HEK293 (cell line): ENCODE measurements at regions not wholly inside any gene's neighbourhood (a gene's known extent, or its start where the extent isn't known, plus 50 kb on each side); places are given as distances from the start of the nearest gene placed in this dataset.

Experiments
- CTCF ChIA-PET: fragments of 350-600 bp; formaldehyde crosslinking; extraction: SDS; loops from one replicate; lab custom pipeline; 2021; ENCODE audit warnings: antibody characterized with exemption; lab: Yijun Ruan, JAX
- POLR2A ChIA-PET: fragments of 300-600 bp; formaldehyde crosslinking; extraction: SDS; loops from one replicate; lab custom pipeline; 2020; ENCODE audit warnings: antibody characterized with exemption, inconsistent platforms; lab: Yijun Ruan, JAX
- H3K27ac ChIP-seq: fragments of 200-500 bp; sonication (Bioruptor generic); 2 replicates; pipeline ENCODE4 v1.5.1; 2014; ENCODE audit warnings: low read depth, low read length, control low read depth, inconsistent platforms; ENCODE audit errors: extremely low read depth
- H3K36me3 ChIP-seq, 2 experiments: fragments of 200-500 bp in 1 of 2; sonication (Bioruptor generic) in 1 of 2; 1 replicate in 1 of 2; 2 replicates in 1 of 2; pipeline ENCODE4 v1.5.1; 2014 to 2017; ENCODE audit warnings: inconsistent platforms in 2 of 2, low read length in 2 of 2; ENCODE audit not compliant: control insufficient read depth in 2 of 2, insufficient read depth in 1 of 2
- H3K4me1 ChIP-seq: fragments of 200-500 bp; sonication (Bioruptor generic); 2 replicates; pipeline ENCODE4 v1.5.1; 2014; ENCODE audit warnings: mild to moderate bottlenecking, low read length, inconsistent platforms; ENCODE audit not compliant: control insufficient read depth, insufficient read depth
- H3K4me3 ChIP-seq: 2 replicates; pipeline ENCODE4 v1.5.1; 2011; ENCODE audit warnings: low read depth, mild to moderate bottlenecking, control low read depth, low read length, moderate library complexity
- H3K9me3 ChIP-seq: fragments of 200-500 bp; sonication (Bioruptor generic); 2 replicates; pipeline ENCODE4 v1.5.1; 2014; ENCODE audit warnings: low read depth, low read length, inconsistent platforms; ENCODE audit not compliant: control insufficient read depth, insufficient read depth
- FEZF1 ChIP-seq: fragments of 450-650 bp; formaldehyde crosslinking; IDR thresholded peaks from 2 replicates; pipeline ENCODE4 v1.5.1; 2016; ENCODE audit warnings: missing biosample characterization, missing genetic modification characterization
- HOXC10 ChIP-seq: sonication (generic); formaldehyde crosslinking; IDR thresholded peaks from 2 replicates; pipeline ENCODE4 v1.8.1; 2023; ENCODE audit warnings: mild to moderate bottlenecking, missing genetic modification reagents
- PRDM6 ChIP-seq: fragments of 450-650 bp; formaldehyde crosslinking; IDR thresholded peaks from 2 replicates; pipeline ENCODE4 v1.5.1; 2017; ENCODE audit warnings: missing biosample characterization, missing genetic modification characterization
- SCRT1 ChIP-seq: fragments of 450-650 bp; formaldehyde crosslinking; IDR thresholded peaks from 2 replicates; pipeline ENCODE4 v1.5.1; 2016; ENCODE audit warnings: missing biosample characterization, missing genetic modification characterization, borderline replicate concordance
- SETDB1 ChIP-seq: IDR thresholded peaks from one replicate; pipeline ENCODE4 v1.6.1; 2017; ENCODE audit warnings: mild to moderate bottlenecking, low read length, moderate library complexity, mixed read lengths; ENCODE audit not compliant: insufficient read length
- SP2 ChIP-seq: fragments of 450-650 bp; formaldehyde crosslinking; IDR thresholded peaks from 2 replicates; pipeline ENCODE4 v1.5.1; 2016; ENCODE audit warnings: missing biosample characterization, missing genetic modification characterization
- TCF7L2 ChIP-seq: IDR thresholded peaks from 2 replicates; pipeline ENCODE4 v1.6.1; 2011; ENCODE audit warnings: low read depth, mild to moderate bottlenecking, inconsistent platforms, low read length, moderate library complexity, borderline replicate concordance
- TSHZ1 ChIP-seq: fragments of 450-650 bp; formaldehyde crosslinking; IDR thresholded peaks from 2 replicates; pipeline ENCODE4 v1.5.1; 2016; ENCODE audit warnings: missing biosample characterization, missing genetic modification characterization, borderline replicate concordance
- ZBTB17 ChIP-seq: fragments of 450-650 bp; formaldehyde crosslinking; IDR thresholded peaks from 2 replicates; pipeline ENCODE4 v1.5.1; 2016; ENCODE audit warnings: missing biosample characterization, missing genetic modification characterization
- ZBTB7A ChIP-seq: fragments of 450-650 bp; formaldehyde crosslinking; IDR thresholded peaks from 2 replicates; pipeline ENCODE4 v1.5.1; 2016; ENCODE audit warnings: low read depth, missing biosample characterization, missing genetic modification characterization
- ZIC2 ChIP-seq: fragments of 450-650 bp; formaldehyde crosslinking; IDR thresholded peaks from 2 replicates; pipeline ENCODE4 v1.5.1; 2016; ENCODE audit warnings: missing biosample characterization, missing genetic modification characterization
- ZNF157 ChIP-seq: fragments of 450-650 bp; formaldehyde crosslinking; IDR thresholded peaks from 2 replicates; pipeline ENCODE4 v1.5.1; 2016; ENCODE audit warnings: missing biosample characterization, missing genetic modification characterization
- ZNF341 ChIP-seq: fragments of 450-650 bp; formaldehyde crosslinking; IDR thresholded peaks from 2 replicates; pipeline ENCODE4; 2016; ENCODE audit warnings: low read depth, missing biosample characterization, missing genetic modification characterization
- ZNF366 ChIP-seq: fragments of 450-650 bp; formaldehyde crosslinking; conservative IDR thresholded peaks from 2 replicates; pipeline ENCODE4 v1.5.1; 2016; ENCODE audit warnings: missing biosample characterization, missing genetic modification characterization
- ZNF433 ChIP-seq: fragments of 450-650 bp; formaldehyde crosslinking; IDR thresholded peaks from 2 replicates; pipeline ENCODE4 v1.5.1; 2016; ENCODE audit warnings: missing biosample characterization, missing genetic modification characterization, low read depth
- ZNF701 ChIP-seq: fragments of 450-650 bp; formaldehyde crosslinking; IDR thresholded peaks from 2 replicates; pipeline ENCODE4 v1.5.1; 2016; ENCODE audit warnings: missing biosample characterization, missing genetic modification characterization
- ZNF768 ChIP-seq: fragments of 450-650 bp; formaldehyde crosslinking; IDR thresholded peaks from 2 replicates; pipeline ENCODE4 v1.5.1; 2018; ENCODE audit warnings: missing biosample characterization, mild to moderate bottlenecking, missing genetic modification characterization
- ZSCAN23 ChIP-seq: fragments of 450-650 bp; formaldehyde crosslinking; IDR thresholded peaks from 2 replicates; pipeline ENCODE4 v1.5.1; 2016; ENCODE audit warnings: missing biosample characterization, missing genetic modification characterization
- ZSCAN5A ChIP-seq: fragments of 450-650 bp; formaldehyde crosslinking; IDR thresholded peaks from 2 replicates; pipeline ENCODE4 v1.5.1; 2016; ENCODE audit warnings: missing biosample characterization, missing genetic modification characterization
- TF ChIP-seq, protein P1 (sequence below): fragments of 450-650 bp; formaldehyde crosslinking; IDR thresholded peaks from 2 replicates; pipeline ENCODE4 v1.5.1; 2016; ENCODE audit warnings: missing biosample characterization, missing genetic modification characterization
- TF ChIP-seq, protein P2 (sequence below): fragments of 450-650 bp; formaldehyde crosslinking; IDR thresholded peaks from 2 replicates; pipeline ENCODE4 v1.5.1; 2016; ENCODE audit warnings: missing biosample characterization, missing genetic modification characterization
- TF ChIP-seq, protein P3 (sequence below): fragments of 450-650 bp; formaldehyde crosslinking; IDR thresholded peaks from 2 replicates; pipeline ENCODE4 v1.5.1; 2016; ENCODE audit warnings: missing biosample characterization, missing genetic modification characterization
- TF ChIP-seq, protein P4 (sequence below): fragments of 450-650 bp; formaldehyde crosslinking; IDR thresholded peaks from 2 replicates; pipeline ENCODE4 v1.5.1; 2017; ENCODE audit warnings: missing biosample characterization, missing genetic modification characterization

GRCh38 chr3:148036331-148036876, 627.2 kb downstream of the ZIC1 start (continued):
- TF ChIP-seq ZNF768 (tag by site-specific recombination), result no peak
- TF ChIP-seq ZNF701, result no peak
- no peak for TF ChIP-seq ZNF157 (tag by site-specific recombination)
- TF ChIP-seq SCRT1 (tag by site-specific recombination), result no peak
- no peak for TF ChIP-seq SP2 (tag by site-specific recombination)
- TF ChIP-seq HOXC10 (CRISPR knock-in tag), result no peak
- TF ChIP-seq ZNF433 (tag by site-specific recombination), result no peak
- TF ChIP-seq ZSCAN5A (tag by site-specific recombination), result no peak
- TF ChIP-seq, protein P1, sequence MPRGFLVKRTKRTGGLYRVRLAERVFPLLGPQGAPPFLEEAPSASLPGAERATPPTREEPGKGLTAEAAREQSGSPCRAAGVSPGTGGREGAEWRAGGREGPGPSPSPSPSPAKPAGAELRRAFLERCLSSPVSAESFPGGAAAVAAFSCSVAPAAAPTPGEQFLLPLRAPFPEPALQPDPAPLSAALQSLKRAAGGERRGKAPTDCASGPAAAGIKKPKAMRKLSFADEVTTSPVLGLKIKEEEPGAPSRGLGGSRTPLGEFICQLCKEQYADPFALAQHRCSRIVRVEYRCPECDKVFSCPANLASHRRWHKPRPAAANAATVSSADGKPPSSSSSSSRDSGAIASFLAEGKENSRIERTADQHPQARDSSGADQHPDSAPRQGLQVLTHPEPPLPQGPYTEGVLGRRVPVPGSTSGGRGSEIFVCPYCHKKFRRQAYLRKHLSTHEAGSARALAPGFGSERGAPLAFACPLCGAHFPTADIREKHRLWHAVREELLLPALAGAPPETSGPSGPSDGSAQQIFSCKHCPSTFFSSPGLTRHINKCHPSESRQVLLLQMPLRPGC (tag by site-specific recombination), result no peak
- TF ChIP-seq ZIC2 (tag by site-specific recombination), result no peak
- TF ChIP-seq PRDM6 (tag by site-specific recombination), result no peak
- no peak for TF ChIP-seq ZSCAN23 (tag by site-specific recombination)
- TF ChIP-seq ZNF341 (tag by site-specific recombination), result no peak

DNA sequence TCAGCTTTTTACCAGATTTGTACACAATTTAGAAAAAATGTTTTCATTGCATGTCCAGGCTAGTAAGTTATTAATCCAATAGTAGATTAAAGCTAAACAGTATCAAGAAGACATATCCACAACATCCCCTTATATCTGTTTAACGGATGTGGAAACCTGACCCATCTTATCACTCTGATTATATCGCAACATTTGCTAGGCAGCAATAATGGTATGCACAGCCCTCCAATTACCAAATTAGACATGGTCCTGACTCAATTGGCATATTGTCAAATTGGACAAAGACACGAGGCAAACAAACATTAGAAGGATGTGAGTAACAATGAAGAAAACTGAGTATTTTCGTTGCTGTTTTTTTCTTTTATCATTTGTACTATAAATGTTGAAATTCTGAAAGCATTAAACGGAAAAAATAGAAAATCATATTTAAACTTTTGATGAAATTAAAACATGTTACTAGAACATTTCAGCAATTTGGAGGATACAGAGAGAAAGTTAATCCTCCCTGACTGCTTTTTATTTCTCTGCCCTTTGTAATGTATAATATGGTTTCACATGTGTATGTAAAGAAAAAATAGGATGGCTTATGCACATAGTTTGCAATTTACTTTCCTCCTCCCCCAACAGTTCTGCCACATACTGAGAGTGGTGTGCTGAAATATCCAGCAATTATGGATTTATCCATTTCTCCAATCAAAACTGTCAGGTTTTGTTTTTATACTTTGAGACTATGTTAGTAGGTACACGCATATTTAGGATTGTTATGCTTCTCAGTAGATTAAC, 633.7 kb downstream of the ZIC1 start:
- ChIA-PET CTCF (no interaction called here), POLR2A (no interaction called here)
- peaks cover 4% of the 10 kb centered on the region for H3K4me1 ChIP-seq
- H3K4me3 ChIP-seq, result no peak overlapping the region
- H3K9me3 ChIP-seq, result no peaks in the 10 kb centered on the region
- H3K27ac ChIP-seq, result no peak overlapping the region
- no peaks in the 10 kb centered on the region for H3K36me3 ChIP-seq
- TF ChIP-seq, protein P2, sequence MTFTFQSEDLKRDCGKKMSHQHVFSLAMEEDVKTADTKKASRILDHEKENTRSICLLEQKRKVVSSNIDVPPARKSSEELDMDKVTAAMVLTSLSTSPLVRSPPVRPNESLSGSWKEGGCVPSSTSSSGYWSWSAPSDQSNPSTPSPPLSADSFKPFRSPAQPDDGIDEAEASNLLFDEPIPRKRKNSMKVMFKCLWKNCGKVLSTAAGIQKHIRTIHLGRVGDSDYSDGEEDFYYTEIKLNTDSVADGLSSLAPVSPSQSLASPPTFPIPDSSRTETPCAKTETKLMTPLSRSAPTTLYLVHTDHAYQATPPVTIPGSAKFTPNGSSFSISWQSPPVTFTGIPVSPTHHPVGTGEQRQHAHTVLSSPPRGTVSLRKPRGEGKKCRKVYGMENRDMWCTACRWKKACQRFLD (tag by site-specific recombination), result no peak
- peak; percentile 29 for TF ChIP-seq SETDB1
- TF ChIP-seq FEZF1 (tag by site-specific recombination), result peak; percentile 33; the same call in 1 of the 2 replicates
- TF ChIP-seq, protein P3, sequence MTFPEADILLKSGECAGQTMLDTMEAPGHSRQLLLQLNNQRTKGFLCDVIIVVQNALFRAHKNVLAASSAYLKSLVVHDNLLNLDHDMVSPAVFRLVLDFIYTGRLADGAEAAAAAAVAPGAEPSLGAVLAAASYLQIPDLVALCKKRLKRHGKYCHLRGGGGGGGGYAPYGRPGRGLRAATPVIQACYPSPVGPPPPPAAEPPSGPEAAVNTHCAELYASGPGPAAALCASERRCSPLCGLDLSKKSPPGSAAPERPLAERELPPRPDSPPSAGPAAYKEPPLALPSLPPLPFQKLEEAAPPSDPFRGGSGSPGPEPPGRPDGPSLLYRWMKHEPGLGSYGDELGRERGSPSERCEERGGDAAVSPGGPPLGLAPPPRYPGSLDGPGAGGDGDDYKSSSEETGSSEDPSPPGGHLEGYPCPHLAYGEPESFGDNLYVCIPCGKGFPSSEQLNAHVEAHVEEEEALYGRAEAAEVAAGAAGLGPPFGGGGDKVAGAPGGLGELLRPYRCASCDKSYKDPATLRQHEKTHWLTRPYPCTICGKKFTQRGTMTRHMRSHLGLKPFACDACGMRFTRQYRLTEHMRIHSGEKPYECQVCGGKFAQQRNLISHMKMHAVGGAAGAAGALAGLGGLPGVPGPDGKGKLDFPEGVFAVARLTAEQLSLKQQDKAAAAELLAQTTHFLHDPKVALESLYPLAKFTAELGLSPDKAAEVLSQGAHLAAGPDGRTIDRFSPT (tag by site-specific recombination), result 0 out of 2 replicates have a peak, but pooled peaks have one; percentile 12
- 0 out of 2 replicates have a peak, but pooled peaks have one; percentile 24 for TF ChIP-seq TCF7L2
- TF ChIP-seq ZBTB7A (tag by site-specific recombination), result no peak
- TF ChIP-seq ZBTB17 (tag by site-specific recombination), result peak; percentile 60
- 0 out of 2 replicates have a peak, but pooled peaks have one; percentile 23 for TF ChIP-seq ZNF366
- TF ChIP-seq, protein P4, sequence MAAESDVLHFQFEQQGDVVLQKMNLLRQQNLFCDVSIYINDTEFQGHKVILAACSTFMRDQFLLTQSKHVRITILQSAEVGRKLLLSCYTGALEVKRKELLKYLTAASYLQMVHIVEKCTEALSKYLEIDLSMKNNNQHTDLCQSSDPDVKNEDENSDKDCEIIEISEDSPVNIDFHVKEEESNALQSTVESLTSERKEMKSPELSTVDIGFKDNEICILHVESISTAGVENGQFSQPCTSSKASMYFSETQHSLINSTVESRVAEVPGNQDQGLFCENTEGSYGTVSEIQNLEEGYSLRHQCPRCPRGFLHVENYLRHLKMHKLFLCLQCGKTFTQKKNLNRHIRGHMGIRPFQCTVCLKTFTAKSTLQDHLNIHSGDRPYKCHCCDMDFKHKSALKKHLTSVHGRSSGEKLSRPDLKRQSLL (tag by site-specific recombination), result no peak
- no peak for TF ChIP-seq TSHZ1 (tag by site-specific recombination)
